Kidney glomerular epithelial cell (primary cell): ENCODE measurements at regions not wholly inside any gene's neighbourhood (a gene's known extent, or its start where the extent isn't known, plus 50 kb on each side); places are given as distances from the start of the nearest gene placed in this dataset.
A peak's percentile ranks its signal among the peaks of the same experiment; 100 is the strongest.

Experiments
- DNase-seq: peaks from one replicate; lab custom pipeline; 2025; lab: John Stamatoyannopoulos, UW

DNA sequence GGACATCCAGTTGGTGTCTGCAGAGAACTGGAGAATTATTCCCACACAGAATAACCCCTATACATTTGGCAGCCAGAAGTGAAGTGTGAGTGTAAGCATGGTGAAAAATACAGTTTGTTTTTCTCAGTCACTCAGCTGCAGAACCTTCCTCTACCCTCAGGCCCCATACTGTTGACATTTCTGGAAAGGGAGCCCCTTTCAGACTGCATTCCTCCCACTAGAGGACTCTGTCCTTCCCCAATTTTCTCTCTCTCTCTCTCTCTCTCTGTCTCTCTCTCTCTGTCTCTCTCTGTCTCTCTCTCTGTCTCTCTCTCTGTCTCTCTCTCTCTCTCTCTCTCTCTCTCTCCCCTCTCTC lies 86.8 kb upstream of the STEAP1B start:
- DNase-seq, result peak; percentile 20

DNA sequence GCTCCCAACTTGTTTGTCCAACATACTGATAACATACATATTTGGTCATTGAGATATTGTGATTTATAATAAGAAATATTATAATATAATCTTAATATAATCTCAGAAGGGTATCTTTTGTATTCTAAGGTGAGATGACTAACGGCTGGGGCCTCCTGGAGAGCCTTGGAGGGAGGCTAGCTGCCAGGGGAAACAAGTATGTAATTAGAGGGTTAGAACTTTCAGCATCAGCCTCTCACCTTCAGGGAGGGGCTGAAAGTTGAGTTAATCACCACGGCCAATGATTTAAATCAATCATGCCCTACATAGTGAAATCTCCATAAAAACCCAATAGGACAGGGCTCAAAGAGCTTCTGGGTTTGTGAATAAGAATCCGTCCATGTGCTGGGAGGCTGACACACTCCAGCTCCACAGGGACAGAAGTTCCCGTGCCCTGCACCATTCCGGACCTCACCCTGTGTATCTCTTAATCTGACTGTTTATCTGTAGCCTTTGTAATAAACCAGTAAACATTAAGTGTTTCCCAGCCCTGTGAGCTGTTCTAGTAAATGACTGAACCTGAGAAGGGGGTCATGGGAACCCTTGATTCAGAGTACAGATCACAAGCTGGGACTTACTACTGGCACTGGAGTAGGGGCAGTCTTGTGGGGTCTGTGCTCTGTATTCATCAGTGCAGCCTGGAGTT lies 86.3 kb upstream of the STEAP1B start:
- no peak for DNase-seq

DNA sequence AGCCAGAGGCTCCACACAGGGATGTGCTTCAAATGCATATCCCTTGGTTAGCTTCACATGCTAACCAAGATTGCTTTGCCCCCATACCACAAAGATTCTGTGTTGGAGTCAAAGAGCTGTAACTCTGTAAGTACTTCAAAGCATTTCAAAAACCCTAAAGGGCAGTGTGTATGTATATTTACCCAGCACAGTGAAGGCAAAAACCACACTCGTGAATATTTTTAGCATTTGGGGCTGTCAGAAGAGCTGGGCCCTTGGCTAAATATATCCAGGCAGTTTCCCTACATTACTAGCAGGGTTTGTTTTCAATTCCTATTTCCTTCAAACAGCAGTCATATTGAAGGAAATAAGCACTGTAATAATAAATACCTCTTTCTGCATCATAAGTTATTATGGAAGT lies 84.2 kb upstream of the STEAP1B start:
- no peak for DNase-seq

DNA sequence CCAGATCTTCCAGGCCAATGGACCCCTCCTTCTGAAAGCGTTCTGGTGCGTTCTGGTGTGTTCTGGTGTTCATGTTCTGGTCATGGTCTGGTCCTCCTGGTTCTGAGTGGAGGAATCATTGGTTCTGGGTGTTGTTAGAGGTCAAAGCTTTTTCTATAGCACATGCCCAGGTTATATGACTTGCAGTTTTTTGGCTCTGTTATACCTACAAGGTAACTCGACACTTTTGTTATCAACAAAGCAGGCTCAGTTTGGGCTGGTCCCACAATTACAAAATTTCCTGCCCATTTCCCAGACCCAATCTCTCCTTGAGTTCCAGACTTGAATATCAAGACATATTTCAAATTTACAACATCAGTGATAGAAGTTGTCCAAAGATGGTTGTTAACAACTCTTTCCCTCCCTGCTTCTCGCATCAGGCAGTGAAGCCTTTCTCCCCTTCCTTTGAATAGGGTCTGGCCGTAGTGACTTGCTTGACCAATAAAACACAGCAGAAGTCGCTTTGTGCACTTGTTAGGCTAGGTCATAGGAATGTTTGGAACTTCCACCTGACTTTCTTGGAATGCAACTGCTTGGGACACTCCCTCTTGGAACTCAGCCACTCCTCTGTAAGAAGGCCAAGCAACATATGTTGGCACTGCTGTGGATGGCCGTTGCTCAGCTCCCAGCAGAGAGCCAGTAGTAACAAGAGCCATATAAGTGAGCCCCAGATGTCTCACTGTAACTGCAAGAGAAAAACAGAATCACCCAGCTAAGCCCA lies 83.1 kb upstream of the STEAP1B start:
- peak; percentile 89 for DNase-seq

DNA sequence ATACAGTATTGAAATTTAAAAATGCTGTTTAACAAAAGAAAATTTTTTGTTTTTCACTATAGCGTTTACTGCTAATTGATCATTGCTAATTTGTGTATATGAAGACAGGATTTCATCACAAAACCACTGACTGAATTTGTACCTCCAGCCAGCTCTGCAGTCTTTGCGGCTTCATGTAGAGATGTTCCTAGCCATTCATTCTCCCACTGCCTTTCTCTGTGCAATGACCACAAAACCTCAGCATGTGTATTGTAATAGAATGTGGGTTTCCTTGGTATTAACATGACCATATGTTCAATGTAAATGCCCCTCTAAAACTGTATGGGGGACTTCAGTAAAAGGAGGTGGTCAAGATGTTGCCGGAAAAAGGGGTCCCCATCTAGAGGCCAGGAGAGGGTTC lies 81.1 kb upstream of the STEAP1B start:
- DNase-seq, result no peak

DNA sequence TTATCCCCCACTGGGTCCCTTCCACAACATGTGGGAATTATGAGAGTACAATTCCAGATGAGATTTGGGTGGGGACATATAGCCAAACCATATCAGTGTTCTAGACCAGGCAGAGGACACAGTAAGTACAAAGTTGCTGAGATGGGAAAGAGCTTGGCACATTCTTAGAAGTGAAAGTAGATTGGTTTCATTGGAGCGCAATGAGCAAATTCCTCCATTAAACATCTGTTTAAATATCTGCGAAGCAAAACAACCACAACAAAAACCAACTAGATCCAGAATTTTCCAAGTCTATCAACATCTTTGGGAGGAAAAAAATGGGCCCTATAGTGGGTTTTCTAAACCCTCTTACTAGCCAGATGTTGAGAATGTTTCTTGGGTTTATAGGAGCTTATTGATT lies 80.0 kb upstream of the STEAP1B start:
- DNase-seq, result no peak

DNA sequence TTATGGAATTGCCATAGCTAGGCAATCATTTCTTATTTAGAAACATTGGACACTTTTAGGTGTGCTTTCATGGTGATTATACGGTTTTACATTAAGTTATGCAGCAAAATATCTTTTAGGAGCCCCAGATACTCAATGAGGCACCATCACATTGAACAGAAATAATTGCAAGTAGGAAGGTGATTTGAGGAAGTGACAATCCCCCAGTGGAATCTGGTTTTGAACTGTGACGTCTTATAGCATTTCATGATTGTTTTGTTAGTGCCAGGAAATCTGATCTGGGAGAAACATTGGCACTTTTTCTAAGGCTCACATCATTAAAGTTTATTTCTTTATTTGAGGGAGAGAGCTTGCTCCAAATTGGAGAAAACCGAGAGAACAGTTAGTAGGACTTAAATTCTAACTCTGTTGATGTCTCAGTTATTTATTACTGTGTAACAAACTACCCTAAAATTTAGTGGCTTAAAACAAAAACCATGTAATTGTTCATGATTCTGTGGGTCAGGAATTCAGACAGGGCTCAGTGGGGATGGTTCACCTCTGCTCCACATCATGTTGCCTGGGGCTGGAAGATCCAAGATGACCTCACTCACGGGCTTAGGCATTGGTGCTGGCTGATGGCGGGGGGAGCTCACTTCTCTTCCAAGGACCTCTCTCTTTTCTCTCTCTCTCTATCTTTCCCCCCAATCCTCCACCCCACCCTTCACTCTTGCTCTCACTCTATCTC lies 78.2 kb upstream of the STEAP1B start:
- DNase-seq, result peak; percentile 82

DNA sequence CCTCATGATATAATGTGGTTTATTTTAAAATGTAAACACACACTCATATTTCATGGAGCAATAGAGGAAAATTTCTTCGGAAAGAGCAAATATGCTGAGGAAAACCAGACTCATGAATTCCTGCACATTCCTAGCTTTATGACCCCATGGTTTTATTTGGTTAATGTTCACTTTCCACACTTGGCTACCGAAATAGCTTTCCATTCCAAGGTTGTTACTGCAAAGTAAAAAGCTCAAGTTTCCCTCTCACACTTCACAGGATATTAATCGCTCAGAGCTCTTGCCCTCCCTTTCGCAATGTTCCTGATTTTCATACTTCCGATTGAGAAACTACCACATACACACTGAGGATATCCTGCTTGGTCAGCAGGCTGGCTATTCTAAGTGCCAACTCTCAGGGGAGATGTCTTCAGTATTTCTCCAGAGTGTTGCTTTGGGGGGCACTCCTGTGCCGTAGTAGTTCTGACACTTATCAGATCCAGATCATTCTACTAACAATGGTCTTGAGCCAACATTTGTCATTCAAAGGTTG lies 77.5 kb upstream of the STEAP1B start:
- DNase-seq, result peak; percentile 97

DNA sequence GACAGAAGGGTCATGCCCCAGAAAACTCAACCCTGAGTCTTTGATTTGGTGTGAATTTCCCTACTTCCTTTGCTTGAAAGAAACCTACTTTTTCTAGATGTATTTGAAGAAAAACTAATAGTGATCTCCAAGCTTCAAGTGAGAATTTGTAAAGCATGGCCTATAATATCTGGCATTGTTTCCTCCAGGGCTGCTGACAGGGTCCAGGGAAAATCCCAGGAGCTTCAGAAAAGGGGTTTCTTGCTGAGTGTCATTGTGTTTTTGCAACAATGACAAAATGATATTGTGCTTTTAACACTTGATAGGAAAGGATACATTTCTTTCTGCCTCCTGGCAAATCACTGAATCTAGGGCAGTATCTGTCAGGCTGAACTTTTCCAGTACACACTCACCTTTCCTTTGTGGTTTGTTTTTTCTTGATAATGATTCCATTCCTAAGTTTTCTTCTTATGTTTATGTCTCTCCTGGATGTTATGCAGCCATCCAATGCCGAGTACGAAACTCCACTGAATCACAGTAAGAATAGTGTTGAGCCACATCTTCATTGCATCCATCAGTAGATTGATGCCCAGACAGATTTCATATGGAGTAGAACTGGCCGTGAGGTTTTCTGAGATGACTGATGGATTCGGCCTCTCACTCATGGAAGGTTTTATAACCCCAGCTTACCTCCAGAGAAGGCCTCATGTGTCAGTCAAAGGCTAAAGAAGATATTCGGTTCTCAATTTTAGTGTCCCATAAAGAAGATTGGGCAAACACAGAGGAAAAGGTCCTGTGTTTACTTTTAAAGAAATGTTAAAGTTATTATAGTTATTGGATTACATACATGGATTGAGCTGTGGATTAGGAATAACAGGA lies 76.9 kb upstream of the STEAP1B start:
- DNase-seq, result peak; percentile 78

DNA sequence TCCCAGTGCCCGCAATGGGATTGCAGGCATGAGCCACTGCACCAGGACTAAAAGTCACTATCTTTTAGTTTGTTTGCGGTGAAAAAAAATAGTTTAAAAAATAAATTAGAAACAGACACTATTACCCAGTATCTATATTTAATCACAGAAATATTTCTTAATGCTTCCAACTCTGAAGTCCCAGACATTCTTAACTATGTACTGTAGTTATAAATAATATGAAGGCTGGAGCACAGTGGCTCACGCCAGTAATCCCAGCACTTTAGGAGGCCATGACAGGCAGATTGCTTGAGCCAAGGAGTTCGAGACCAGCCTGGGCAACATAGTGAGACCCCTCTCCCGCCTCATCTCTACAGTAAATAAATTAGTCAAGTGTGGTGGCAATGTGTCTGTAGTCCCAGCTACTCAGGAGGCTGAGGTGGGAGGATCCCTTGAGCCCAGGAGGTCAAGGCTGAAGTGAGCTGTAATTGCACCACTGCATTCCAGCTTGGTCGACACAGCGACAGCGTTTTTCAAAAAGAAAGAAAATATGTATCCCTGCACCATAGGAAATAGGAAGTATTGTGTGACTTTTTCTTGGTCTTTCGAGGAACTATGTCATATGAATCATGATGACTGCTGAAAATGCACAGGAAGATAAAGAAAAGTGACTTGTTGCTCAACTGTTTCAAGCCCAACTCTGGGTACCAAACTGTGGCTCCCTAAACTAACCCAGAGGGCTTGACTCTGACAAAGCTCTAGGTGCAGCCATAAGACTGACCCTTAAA lies 74.9 kb upstream of the STEAP1B start:
- no peak for DNase-seq

DNA sequence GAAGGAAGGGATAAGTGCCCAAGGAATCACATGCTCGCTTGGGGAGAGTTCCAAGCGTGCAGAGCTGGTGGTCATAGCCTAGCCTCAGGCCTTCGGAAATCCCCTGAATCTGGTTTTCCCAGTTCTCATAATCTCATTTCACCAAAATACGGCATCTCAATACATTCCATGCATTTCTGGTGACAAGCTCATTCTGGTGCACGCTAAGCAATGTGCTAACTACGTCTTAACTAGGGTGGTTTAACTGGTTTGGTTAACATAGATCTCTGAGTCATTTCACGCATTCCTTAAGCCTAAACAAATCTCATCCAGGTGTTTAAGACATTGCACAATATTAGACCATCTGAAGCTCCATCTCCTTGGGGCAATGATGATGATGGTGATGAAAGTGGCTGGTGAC lies 72.9 kb upstream of the STEAP1B start:
- no peak for DNase-seq

DNA sequence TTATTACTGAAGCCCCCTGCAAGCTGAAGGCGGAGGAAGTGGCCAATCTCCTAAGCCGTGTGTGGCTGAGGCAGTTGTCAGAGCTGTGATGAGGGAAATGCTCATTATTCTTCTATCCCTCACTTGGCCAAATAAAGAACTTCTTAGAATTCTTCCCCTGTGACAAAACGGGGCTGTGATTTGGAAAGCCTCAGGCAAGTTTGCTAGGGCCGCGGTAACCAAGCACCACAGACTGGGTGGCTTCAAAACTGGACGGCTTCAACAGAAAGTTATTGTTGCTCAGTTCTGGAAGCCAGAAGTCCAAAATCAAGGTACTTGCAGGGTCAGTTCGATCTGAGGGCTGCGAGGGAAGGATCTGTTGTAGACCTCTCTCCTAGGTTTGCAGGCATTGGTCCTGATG lies 72.3 kb upstream of the STEAP1B start:
- DNase-seq, result no peak

DNA sequence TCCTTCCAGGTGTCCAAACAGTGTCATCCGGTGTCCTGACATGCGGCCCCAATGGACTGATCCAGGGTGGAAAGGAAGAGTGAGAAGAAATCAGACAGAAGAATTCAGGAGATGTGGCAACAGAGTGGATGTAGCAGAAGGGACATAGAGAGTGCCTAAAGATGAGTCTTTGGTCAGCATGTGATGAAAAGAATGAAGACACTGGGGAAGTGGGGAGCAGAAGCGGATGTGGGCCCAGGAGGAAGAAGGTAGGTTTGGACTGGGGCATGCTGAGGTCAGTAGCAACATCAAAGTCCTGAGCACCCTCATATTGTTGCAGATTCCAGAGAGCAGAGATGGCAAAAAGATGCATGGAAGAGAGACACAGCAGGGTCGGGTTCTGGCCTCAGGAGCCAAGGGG lies 71.8 kb upstream of the STEAP1B start:
- DNase-seq, result no peak

DNA sequence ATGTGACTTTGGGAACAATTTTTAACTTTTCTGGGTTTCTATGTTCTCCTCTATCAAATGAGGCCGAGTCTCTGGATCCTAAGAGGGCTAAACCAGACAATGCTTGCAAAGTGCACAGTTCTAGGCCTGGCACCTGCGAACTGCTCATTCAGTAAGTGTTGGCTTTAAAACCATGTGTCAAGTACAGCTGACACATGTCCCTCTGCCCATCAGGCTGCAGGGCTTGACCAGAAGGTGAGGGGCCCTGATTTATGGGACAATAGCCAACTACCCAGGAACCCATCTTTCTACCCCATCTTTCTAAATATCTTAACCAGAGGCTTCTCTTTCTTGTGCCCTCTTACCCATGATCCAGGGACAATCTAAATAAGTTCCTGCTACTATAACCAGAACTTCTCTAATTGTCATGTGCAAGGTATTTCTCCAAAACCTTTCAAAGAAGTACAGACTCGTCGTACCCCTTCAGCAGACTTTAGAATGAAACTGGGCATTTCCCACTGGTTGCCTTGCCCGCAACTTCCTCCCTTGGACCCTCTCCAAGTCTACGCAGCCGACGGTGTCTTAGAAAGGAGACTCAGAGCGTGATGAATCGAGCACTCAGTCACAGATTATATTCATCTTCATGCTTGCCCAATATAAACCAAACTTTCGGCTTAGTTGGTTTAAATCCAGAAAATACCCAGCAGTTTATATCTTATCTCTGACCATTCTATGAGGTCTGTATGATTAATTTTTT lies 69.8 kb upstream of the STEAP1B start:
- DNase-seq, result no peak

DNA sequence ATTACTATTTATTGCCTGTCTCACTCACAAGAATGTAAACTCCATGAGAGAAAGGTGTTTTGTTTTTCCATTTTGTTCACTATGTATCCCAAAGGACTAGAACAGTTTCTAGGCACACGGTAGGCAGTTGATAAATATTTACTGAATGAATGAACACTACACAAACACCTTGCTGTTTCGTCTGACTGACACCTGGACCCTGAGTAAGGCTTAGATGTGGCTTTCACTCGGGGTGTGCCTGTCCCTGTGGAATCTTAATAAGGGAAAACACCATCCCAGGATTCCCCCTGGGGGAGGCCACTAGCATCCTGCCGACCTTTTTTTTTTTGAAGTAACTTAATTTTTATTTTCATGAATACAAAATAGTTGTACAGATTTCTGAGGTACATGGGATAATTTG lies 66.6 kb upstream of the STEAP1B start:
- no peak for DNase-seq

DNA sequence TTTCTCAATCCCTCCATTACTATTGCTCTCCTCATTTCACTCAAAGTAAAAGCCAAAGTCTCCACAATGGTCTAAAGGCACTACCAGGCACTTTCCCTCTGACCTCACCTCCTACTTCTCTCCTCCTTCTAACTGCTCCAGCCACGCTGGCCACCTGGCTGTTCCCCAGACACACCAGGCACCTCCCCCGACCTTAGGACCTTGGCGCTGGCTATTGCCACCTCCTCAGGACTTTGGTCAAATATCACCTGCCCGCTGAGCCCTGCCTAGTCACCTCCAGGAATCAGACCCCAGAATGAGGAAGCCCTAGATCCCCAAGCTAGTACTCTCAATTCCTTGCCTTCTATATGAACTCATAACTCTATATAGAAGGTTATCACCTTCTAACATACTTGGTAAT lies 66.2 kb upstream of the STEAP1B start:
- DNase-seq, result no peak

DNA sequence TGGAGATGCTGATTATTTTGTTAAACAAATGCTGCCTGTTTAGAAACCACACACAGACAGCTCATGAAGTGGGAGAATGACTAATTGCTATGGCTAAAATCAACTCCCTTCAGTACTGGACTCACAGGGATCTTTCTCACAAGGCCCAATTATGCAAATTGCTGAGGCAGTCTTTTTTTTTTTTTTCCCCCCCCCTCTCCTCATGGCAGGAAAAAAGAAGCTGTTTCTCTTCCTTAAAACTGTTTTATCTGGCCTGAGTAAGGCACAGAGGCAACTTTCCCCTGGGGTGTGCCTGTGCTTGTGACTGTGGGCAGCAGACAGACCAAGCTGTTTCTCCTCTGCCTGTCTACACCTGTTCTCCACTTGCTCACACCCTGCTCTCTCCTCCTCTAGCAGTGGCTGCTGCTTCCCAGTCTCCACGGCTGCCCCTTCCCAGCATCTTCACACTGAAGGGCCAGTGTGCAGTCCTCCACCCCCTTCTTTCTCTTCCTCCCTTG lies 65.4 kb upstream of the STEAP1B start:
- DNase-seq, result peak; percentile 66

DNA sequence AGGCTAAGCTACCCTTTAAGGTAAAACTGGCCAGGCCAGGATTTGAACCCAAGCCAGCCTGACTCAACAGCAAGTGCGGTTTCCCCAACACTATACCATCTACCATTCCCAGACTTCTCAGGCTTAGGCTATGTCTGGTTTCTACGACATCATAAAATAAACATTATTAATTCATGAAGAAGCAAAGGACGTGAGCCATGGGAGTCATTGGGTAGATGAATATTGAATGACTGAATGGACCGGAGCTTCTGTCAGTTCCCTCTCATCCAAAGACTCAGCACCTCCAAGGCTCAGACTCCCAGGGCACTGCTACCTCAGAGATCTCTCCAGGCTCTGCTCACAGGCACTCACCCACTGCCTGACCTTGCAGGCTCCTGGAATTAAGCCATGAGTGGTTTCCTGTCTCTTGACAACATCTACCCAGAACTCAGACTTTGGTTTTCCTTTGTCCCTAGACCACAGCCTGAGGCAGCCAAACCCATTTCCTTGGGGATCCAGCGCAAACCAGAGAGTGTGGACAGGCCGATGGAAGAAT lies 64.6 kb upstream of the STEAP1B start:
- DNase-seq, result peak; percentile 91

DNA sequence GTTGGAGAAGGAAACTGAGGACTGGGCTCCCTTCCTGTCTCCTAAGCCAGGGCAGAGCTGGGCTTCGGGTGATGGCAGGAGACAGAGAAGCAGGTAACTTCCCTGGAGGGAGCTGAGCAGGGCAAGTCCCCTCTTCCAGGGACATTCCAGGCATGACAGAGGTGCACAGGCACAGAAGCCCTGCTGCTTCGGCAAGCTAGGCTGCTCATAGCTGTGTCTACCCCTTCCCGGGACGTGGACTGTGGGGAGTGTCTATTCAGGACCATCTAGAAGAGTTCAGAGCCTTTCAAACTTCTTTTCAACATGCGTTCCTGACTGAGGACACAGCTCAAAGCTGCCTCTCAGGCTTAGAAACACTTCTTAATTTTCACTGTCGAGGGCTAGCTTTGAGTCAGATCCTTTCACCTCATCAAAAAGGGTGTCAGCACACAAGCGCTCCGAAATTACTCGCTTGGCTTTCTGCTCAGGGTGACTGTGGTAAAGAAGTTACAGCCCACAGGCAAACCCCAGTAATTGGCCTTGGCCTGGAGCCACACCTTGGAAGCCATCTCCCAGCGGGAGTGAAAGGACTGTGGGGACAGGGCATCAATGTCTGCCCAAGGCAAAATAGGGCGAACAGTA lies 63.7 kb upstream of the STEAP1B start:
- no peak for DNase-seq
